ENCODE measurements at regions not wholly inside any gene's neighbourhood (a gene's known extent, or its start where the extent isn't known, plus 50 kb on each side); places are given as distances from the start of the nearest gene placed in this dataset.

DNA sequence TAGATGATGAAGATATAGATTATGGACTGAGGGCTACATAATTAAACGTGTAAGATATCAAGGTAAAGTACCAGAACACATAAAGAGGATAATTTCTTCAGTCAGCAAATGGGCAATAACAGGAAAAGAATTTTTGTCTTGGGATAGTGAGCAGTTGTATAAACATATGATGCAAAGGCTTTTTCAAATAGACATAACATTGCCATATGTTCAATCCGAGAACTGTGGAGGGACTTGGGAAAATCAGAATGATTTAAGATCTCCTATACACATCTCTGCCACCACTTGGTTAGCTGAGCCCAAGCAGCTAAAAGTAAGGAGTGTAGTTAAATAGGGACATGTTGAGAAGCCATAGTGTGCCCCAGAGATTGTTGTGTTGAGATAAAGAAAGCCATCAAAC, 287.6 kb upstream of the ZNF521 start:
- no peak for TF ChIP-seq CTCF (IDR thresholded peaks at IDR 0.05; ENCODE audit: low read length)
- TF ChIP-seq EZH2 (IDR thresholded peaks at IDR 0.05; ENCODE audit: borderline replicate concordance, low read length) = no peak

Data from OCI-LY1 (cell line).